Common myeloid progenitor, CD34-positive (primary cell): ENCODE measurements at regions not wholly inside any gene's neighbourhood (a gene's known extent, or its start where the extent isn't known, plus 50 kb on each side); places are given as distances from the start of the nearest gene placed in this dataset.

ENCODE experiments used
- CTCF ChIA-PET: fragments of 350-600 bp; sonication (Branson Sonifier 250); formaldehyde crosslinking; loops from one replicate; lab custom pipeline; 2021; ENCODE audit warnings: antibody characterized with exemption; lab: Charles Lee
- POLR2A ChIA-PET: fragments of 350-600 bp; sonication (Branson Sonifier 250); formaldehyde crosslinking; loops from one replicate; lab custom pipeline; 2021; ENCODE audit warnings: antibody characterized with exemption; lab: Charles Lee
- DNase-seq, 3 donors: peaks; one replicate each; pipeline versions ENCODE4 v3.0.0 to v3.0.0-alpha.2; 2013
- H3K27ac ChIP-seq, 2 experiments: 1 replicate in 1 of 2; 2 replicates in 1 of 2; pipeline ENCODE4 v1.7.0; 2013; ENCODE audit warnings: inconsistent platforms in 2 of 2, low read length in 2 of 2, mild to moderate bottlenecking in 2 of 2, low read depth in 1 of 2, moderate library complexity in 1 of 2; ENCODE audit not compliant: severe bottlenecking in 2 of 2, insufficient read depth in 1 of 2, poor library complexity in 1 of 2
- H3K27me3 ChIP-seq, 5 experiments: replicated peaks in 2 of 5; 1 replicate in 3 of 5; 2 replicates in 2 of 5; pipeline versions ENCODE4 v1.6.1 to v1.7.0; 2013; ENCODE audit warnings: low read length in 4 of 5, mild to moderate bottlenecking in 2 of 5, moderate library complexity in 2 of 5, inconsistent platforms in 1 of 5; ENCODE audit not compliant: insufficient read depth in 5 of 5, control insufficient read depth in 4 of 5
- H3K36me3 ChIP-seq, 4 experiments: 1 replicate in 2 of 4; 2 replicates in 2 of 4; pipeline versions ENCODE4 v1.6.1 to v1.7.0; 2013; ENCODE audit warnings: low read length in 3 of 4, control low read depth in 1 of 4, mild to moderate bottlenecking in 1 of 4; ENCODE audit not compliant: control insufficient read depth in 4 of 4, insufficient read depth in 4 of 4
- H3K4me1 ChIP-seq, 4 experiments: 1 replicate in 3 of 4; 2 replicates in 1 of 4; pipeline versions ENCODE4 v1.6.1 to v1.7.1; 2013; ENCODE audit warnings: low read length in 3 of 4, mild to moderate bottlenecking in 3 of 4, control low read depth in 1 of 4, inconsistent platforms in 1 of 4, moderate library complexity in 1 of 4; ENCODE audit not compliant: control insufficient read depth in 4 of 4, insufficient read depth in 4 of 4; ENCODE audit errors: control extremely low read depth in 1 of 4
- H3K4me3 ChIP-seq, 7 experiments: 1 replicate in 4 of 7; 2 replicates in 3 of 7; pipeline versions ENCODE4 v1.5.1 to v1.7.0; 2013; ENCODE audit warnings: mild to moderate bottlenecking in 7 of 7, low read length in 6 of 7, moderate library complexity in 6 of 7, inconsistent platforms in 2 of 7, low read depth in 2 of 7, control low read depth in 1 of 7; ENCODE audit not compliant: insufficient read depth in 4 of 7, control insufficient read depth in 1 of 7; ENCODE audit errors: extremely low read depth in 1 of 7
- H3K9me3 ChIP-seq, 5 experiments: 1 replicate in 4 of 5; 2 replicates in 1 of 5; pipeline versions ENCODE4 v1.6.1 to v1.7.1; 2013; ENCODE audit warnings: low read length in 4 of 5, mild to moderate bottlenecking in 2 of 5, inconsistent platforms in 1 of 5, low read depth in 1 of 5, moderate library complexity in 1 of 5; ENCODE audit not compliant: control insufficient read depth in 4 of 5, insufficient read depth in 2 of 5; ENCODE audit errors: control extremely low read depth in 1 of 5
- WGBS: methylation state at CpG from one replicate; pipeline ENCODE4 v1.1.5; 2013; ENCODE audit not compliant: insufficient coverage; 5-methylcytosine and 5-hydroxymethylcytosine counted together

DNA sequence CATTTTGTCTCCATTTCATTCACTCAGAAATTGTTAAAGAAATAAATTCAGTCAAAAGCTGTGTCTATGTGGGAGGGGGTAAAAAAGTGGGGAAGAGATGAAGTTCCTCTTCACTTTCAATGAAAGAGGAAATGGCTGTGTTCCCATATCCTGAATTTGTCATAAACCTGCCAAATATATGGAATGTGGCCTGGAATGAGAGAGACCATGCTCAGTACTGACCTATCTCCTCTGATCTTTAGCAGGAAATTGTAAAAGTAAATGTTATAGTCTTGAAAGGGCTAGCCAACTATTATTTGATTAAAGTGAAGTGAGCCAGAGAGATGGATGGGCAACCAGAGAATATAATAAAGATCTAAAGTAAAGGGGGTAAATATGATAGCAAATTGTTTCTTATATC lies 130.3 kb upstream of the C21orf91 start:
- no peaks in the 10 kb centered on the region for H3K4me1 ChIP-seq
- H3K9me3 ChIP-seq: peaks cover 0 to 3% (median 0%) of the 10 kb centered on the region in 5 experiments
- H3K4me3 ChIP-seq: no peak overlapping the region
- no peak overlapping the region for H3K27ac ChIP-seq
- H3K36me3 ChIP-seq: no peaks in the 10 kb centered on the region
- POLR2A ChIA-PET: no interaction called here
- CTCF ChIA-PET: interaction anchor here (1.3 kb wide), 1 partner anchor 24 kb away, joined by 5 read pairs; no protein-coding TSS in a partner anchor
- DNase-seq: no peak
- H3K27me3 ChIP-seq: no peaks in the 10 kb centered on the region

DNA sequence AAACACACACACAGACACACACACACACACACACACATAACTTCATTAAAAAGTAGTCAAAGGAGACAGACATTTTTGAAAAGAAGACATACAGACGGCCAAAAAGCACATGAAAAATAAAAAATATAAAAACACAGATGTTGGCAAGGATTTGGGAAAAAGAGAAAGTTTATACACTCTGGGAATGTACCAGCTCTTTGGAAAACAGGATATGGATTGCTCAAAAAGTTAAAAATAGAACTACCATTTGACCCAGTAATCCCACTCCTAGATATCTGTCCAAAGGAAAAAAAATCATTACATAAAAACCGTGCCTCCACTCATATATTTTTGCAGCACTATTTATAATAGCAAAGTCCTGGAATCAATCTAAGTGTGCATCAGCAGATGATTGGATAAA lies 128.4 kb upstream of the C21orf91 start:
- Histone ChIP-seq H3K27ac (no peak overlapping the region), H3K9me3 (peaks cover 0 to 3% (median 1%) of the 10 kb centered on the region in 5 experiments), H3K36me3 (no peaks in the 10 kb centered on the region), H3K4me1 (no peaks in the 10 kb centered on the region), H3K4me3 (no peak overlapping the region), H3K27me3 (no peaks in the 10 kb centered on the region)
- DNase-seq: no peak
- no CpG with 5 or more reads among the region's 2 CpGs for WGBS
- POLR2A ChIA-PET: no interaction called here
- CTCF ChIA-PET: interaction anchor here (0.7 kb wide), 1 partner anchor 22 kb away, joined by 3 read pairs; no protein-coding TSS in a partner anchor

DNA sequence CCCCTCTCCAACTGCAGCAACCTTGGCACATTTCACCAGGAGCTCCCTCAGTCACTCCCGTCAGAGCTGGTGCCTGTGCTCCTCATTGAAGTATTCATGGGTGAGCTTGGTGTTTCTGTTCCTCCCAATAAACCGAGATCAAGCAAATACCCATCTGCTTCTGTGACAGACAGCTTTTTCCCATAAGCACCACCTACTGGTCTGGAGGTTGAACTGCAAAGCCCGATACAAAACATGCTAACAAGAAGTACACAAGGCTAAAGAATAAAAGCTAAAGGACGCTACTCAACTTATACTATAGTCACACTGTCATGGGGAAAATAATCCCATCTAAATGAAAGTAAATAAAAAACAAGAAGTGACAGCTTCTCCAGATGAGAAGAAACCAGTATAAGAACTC lies 111.9 kb upstream of the C21orf91 start:
- DNase-seq: no peak
- CTCF ChIA-PET: no interaction called here
- POLR2A ChIA-PET: no interaction called here

DNA sequence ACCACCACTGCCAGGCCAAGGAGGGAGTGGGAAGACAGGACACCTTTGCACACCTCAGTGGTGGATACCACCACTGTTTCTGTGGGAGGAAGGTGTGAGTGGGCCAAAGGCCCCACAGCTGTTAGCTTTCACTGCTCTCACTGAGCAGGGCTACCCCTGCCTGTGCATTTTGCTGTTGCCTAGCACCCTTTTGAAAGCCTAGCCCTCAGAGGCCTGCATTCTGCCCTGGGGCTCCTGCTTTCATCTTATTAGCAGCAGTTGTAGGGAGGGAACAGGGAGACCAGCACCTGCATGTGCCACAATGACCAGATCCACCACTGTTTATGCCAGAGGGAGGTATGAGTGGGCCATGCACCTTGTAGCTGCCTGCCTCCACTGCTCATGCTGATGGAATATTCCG lies 110.9 kb upstream of the C21orf91 start:
- H3K27ac ChIP-seq: no peak overlapping the region
- WGBS: 100% methylated on average over 1 of the region's 1 CpG
- POLR2A ChIA-PET: no interaction called here
- DNase-seq: no peak
- H3K4me1 ChIP-seq: no peaks in the 10 kb centered on the region
- H3K36me3 ChIP-seq: no peaks in the 10 kb centered on the region
- no peak overlapping the region for H3K4me3 ChIP-seq
- no peaks in the 10 kb centered on the region for H3K27me3 ChIP-seq
- CTCF ChIA-PET: no interaction called here
- H3K9me3 ChIP-seq: peaks cover 0 to 2% (median 0%) of the 10 kb centered on the region in 5 experiments

More for the DNA sequence above, 111.9 kb upstream of the C21orf91 start:
- Histone ChIP-seq H3K4me1 (no peaks in the 10 kb centered on the region), H3K27ac (no peak overlapping the region), H3K36me3 (no peaks in the 10 kb centered on the region), H3K9me3 (peaks cover 0 to 2% (median 0%) of the 10 kb centered on the region in 5 experiments), H3K4me3 (no peak overlapping the region), H3K27me3 (no peaks in the 10 kb centered on the region)
- 100% methylated on average over 2 of the region's 4 CpGs for WGBS

DNA sequence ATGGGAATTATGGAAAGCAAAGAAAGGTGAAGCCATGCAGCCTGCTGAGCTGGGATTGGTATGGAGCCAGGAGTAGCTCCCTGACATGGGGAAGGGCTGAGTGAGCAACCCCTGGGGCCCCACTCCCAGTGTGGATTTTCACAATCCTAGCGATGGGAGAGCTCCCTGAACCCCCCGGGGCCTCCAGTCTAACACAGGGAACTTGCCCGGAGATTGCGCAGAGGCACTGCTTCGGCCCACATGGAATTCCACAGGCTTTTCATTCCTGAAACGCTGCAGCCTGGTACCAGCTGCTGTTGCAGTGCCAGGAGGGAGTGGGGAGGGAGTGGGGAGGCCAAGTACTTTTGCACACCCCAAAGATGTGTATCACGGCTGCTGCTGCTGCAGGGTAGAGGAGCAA lies 110.4 kb upstream of the C21orf91 start:
- H3K9me3 ChIP-seq: peaks cover 0 to 2% (median 0%) of the 10 kb centered on the region in 5 experiments
- POLR2A ChIA-PET: no interaction called here
- H3K4me1 ChIP-seq: no peaks in the 10 kb centered on the region
- H3K4me3 ChIP-seq: no peak overlapping the region
- 96% methylated on average over 7 of the region's 7 CpGs for WGBS
- no peak overlapping the region for H3K27ac ChIP-seq
- H3K27me3 ChIP-seq: no peaks in the 10 kb centered on the region
- no peak for DNase-seq
- H3K36me3 ChIP-seq: no peaks in the 10 kb centered on the region
- CTCF ChIA-PET: no interaction called here

DNA sequence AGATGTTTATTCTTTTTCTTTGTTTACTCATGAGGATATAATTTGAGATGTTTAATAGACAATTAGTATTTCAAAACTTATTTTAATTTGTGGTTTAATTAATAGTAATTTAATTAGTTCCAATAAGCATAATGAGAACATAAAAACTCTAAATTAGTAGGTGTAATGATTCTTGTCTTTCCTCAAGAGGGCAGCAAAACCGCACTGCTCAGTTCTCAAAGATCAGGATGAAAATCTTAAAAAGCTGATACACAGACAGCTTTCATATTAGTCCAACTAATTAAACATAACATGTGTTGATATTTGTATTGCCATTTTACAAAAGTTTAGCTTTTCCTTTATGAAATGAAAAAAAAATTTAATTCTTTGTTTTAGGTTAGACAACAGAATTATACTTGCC lies 106.7 kb upstream of the C21orf91 start:
- H3K4me3 ChIP-seq: no peak overlapping the region
- peaks cover 0 to 2% (median 0%) of the 10 kb centered on the region in 5 experiments for H3K9me3 ChIP-seq
- CTCF ChIA-PET: interaction anchor here (0.6 to 3.5 kb wide), 18 partner anchors 9 to 252 kb away, joined by 3 to 21 read pairs (median 4); no protein-coding TSS in a partner anchor
- no peaks in the 10 kb centered on the region for H3K4me1 ChIP-seq
- H3K36me3 ChIP-seq: no peaks in the 10 kb centered on the region
- H3K27ac ChIP-seq: no peak overlapping the region
- WGBS: no CpG with 5 or more reads among the region's 1 CpG
- peak; percentile 22 to 58 (median 50) for DNase-seq
- H3K27me3 ChIP-seq: no peaks in the 10 kb centered on the region
- POLR2A ChIA-PET: no interaction called here

DNA sequence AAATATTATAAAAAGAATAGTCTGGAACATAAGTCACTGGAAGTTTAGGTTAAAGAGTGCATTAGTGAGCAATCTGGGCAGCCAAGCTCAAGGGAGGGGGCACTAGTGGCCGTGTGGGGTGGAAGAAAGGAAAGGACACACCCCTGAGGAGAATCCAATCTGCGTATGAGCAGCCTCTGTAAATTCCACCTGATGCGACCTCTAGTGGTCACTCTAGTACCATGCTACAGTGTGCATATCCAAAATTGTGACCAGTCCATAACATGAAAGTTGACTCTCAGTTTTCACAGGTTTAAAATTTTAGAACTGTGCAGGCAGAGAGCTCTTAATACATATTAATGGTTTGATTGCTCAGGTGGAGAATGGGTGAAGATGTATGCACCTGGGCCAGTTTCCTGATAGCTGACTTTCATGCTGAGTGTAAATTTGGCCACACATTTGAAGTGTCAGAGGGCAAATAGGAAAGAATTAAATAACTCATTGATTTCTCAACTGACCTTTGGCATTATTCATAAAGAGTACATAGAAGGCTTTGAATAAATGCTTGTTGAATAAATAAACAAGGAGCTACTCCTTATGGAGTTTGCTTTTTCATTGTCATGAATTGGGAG lies 105.9 kb upstream of the C21orf91 start:
- POLR2A ChIA-PET: no interaction called here
- peak; percentile 67 to 85 (median 83) for DNase-seq
- WGBS: 0% methylated on average over 2 of the region's 3 CpGs
- H3K4me1 ChIP-seq: no peaks in the 10 kb centered on the region
- no peaks in the 10 kb centered on the region for H3K27me3 ChIP-seq
- H3K27ac ChIP-seq: no peak overlapping the region
- H3K9me3 ChIP-seq: peaks cover 0 to 7% (median 2%) of the 10 kb centered on the region in 5 experiments
- no peak overlapping the region for H3K4me3 ChIP-seq
- H3K36me3 ChIP-seq: no peaks in the 10 kb centered on the region
- CTCF ChIA-PET: interaction anchor here (0.7 to 3.5 kb wide), 33 partner anchors 8 to 635 kb away, joined by 3 to 21 read pairs (median 4); no protein-coding TSS in a partner anchor
